Thyroid gland (tissue), 4 donors: ENCODE measurements at regions not wholly inside any gene's neighbourhood (a gene's known extent, or its start where the extent isn't known, plus 50 kb on each side); places are given as distances from the start of the nearest gene placed in this dataset.

Experiments
- CTCF ChIP-seq, 6 experiments: fragments of 200-600 bp in 3 of 6; fragments of 450-650 bp in 3 of 6; sonication (generic) in 3 of 6; IDR thresholded peaks; one replicate each; pipeline ENCODE4 v1.5.1; 2016 to 2019; ENCODE audit warnings: antibody characterized with exemption in 6 of 6, mild to moderate bottlenecking in 2 of 6, inconsistent platforms in 1 of 6, moderate library complexity in 1 of 6
- POLR2A ChIP-seq, 2 donors: fragments of 450-650 bp; IDR thresholded peaks; one replicate each; pipeline ENCODE4 v1.6.1; 2017; ENCODE audit warnings: antibody characterized with exemption in 2 of 2, mild to moderate bottlenecking in 2 of 2, moderate library complexity in 1 of 2

- TF ChIP-seq CTCF (IDR thresholded peaks at IDR 0.05) (no peak), POLR2A (IDR thresholded peaks at IDR 0.05) (no peak)
These were observed 141.5 kb downstream of the PPP4R3C start for GRCh38 chrX:27321632-27322031.
